ENCODE measurements at regions not wholly inside any gene's neighbourhood (a gene's known extent, or its start where the extent isn't known, plus 50 kb on each side); places are given as distances from the start of the nearest gene placed in this dataset.

DNA sequence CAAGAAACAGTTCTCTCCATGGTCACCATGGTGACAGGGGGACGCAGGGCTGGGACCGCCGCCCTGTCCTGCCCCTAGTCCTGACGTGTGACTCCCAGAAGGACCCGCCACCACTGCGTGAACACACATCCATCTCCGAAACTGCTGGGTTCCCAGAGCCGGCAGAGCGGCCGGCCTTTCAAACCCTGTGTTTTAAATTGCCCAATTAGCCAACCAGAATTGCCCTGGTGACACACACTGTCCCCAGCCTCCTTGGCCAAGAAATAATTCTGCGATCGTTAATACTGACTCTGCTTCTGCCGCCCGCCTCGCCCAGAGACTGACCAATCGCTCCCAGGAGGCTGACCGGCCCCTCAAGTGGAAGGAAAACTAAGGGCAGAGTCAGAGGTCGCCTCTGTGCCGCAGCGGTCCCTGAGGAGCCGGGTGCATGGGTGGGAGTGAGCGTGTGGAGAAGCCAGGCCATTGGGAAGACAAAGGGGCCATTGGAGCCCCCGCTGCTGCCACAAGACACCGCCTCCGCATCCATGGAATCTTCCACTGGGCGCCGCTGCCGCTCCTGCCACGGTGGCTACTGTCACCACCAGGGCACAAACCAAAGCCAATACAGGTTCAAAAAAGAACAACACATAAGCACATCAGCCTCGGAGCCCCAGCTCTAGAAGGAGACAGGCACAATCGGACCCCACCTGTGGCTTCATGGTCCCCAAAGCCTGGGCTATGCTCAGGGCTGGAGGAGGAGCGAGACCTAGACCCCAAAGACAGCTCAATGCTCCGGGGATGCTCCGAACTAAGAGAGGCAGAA, 273.2 kb downstream of the NPHP4 start:
- no peak for DNase-seq (ENCODE audit: extremely low read depth, low read depth)

DNA sequence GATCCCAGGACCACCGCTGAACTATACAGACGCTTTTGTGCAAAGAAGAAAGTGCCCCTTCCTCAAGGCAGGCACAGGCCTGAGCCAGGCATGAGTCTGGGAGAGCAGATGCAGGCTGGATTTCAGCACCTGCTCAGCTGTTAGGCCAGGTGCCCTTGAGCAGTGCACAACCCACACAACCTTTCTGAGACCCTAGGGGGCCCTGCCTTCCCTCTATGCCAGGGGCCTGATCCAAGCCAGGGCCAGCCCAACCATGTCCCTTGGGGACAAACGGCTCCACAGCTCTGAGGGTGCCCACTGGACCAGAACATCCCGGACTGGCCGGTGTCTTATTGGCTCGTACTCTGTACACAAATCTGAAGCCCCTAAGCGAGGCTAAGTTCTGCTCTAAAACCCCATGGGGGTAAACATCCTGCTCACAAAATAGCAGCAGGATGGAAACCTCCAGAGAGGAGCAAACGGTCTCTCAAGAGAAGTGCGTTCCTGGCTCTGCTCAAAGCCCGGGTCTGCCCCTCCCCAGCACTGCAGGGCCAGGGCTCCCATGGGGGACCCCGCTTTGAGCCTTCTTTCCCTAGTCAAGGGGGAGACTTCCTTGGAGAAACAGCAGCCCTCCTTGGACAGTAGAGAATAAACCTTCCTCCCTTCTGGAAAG, 275.1 kb downstream of the NPHP4 start:
- no peak for DNase-seq (ENCODE audit: extremely low read depth, low read depth)

DNA sequence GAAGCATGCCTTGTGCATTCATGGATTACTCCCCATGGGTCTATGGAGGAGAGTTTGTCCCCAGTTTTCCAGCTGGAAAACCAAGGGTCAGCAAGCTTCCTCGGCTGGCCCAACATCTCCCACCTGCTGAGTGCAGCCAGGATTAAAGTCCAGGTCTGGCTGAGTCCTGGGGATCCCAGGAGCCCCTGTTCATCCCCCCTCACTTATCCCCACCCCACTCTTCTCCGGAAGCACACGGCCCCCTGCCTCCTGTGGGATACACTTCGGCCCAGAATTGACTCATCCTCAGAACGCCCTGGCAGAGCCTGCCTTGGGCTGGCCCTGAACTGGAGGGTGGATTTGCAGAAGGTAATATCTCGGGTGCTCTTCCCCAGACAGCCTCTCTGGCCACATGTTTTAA, 276.1 kb downstream of the NPHP4 start:
- no peak for DNase-seq (ENCODE audit: extremely low read depth, low read depth)

DNA sequence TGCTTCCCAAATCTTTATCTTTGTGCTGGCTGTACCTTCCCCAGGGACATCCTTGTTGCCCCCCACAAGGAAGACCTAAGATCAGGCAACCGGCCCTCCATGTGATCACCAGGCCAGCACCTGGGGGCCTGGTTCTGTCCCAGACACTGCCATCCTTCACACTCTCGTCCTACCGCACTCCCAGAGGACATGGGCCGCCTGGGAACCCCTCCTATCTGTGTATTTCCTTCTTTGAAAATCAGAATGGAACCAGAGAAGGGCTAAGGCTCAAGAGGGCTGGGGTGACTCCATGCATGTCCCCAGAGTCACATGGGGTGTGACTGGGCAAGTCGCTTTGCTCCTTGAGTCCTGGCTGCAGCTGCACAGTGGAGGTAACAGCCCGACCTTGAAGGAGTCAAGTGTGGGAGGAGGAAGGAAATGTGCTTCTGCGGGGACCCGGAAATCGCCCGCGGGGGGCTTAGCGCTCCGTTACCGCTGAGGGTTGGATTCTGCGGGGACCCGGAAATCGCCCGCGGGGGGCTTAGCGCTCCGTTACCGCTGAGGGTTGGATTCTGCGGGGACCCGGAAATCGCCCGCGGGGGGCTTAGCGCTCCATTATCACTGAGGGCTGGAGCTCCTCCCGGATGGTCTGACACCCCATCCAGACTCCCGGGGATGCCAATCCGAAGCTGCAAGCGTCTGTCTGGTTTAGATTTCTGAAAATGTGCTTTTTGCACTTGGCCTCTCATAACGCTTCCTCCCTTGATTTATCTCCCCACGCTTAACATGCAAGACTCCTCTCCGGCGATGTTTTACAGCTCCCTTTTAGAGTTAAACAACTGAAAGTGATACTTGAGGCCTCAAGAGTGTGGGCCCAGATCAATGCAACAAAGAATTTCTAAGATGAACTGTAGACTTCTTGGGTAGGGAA, 278.9 kb downstream of the NPHP4 start:
- no peak for DNase-seq (ENCODE audit: extremely low read depth, low read depth)

DNA sequence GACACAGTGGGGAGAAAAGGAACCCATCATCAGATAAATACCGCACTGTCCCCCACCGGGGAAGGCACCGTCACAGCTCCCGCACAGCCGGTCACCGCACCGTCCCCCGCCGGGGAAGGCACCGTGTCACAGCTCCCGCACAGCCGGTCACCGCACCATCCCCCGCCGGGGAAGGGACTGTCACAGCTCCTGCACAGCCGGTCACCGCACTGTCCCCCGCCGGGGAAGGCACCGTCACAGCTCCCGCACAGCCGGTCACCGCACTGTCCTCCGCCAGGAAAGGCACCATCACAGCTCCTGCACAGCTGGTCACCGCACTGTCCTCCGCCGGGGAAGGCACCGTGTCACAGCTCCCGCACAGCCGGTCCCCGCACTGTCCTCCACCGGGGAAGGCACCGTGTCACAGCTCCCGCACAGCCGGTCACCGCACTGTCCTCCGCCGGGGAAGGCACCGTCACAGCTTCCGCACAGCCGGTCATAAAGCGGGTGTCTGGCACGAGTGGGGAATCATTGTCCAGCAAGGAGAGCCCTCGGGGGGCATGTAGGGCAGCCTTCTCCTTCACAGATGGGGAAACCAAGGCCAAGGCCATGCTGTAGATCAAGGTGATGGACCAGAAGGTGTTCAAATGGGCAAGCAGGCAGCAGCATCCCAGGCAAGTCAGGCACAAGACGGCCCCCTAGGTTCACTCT, 280.1 kb downstream of the NPHP4 start:
- no peak for DNase-seq (ENCODE audit: extremely low read depth, low read depth)

DNA sequence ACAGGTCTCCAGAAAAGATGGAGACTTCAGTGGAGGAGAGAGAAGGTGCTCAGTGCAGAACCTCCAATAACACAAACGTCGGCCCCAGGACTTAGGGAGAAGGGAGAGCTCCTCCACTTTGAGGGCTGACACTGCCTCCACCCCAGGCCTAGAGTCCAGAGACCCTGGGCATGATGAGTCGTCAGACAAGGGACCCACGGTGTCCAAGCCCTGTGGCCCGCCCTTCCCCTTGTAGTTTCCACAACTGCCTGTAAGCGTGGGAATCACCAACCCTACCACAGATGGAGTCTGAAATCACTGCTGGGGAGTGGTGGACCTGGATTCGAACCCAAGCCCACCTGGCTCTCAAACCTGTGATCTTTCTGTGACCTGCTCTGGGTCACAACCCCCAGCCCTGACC, 281.1 kb downstream of the NPHP4 start:
- no peak for DNase-seq (ENCODE audit: extremely low read depth, low read depth)

DNA sequence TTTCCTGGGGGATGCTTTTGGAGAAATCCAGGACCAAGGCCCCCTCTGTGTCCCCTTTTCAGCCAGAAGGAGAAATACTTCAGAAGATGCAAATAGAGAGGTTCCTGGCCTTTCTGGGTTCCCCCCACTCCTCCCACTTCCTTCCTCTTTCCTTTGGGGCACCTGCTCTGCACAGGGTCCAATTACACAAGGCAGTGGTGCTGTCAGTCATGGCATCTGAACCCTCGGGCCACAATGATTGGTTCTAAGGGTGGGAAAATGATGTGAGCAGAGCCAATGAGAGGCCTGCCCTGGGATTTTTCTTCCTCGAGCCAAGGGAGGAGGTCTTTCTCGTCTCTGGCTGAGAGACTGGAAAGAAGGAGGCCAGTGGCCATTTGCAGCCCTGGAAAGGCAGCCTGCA, 282.2 kb downstream of the NPHP4 start:
- DNase-seq (ENCODE audit: extremely low read depth, low read depth), result no peak

DNA sequence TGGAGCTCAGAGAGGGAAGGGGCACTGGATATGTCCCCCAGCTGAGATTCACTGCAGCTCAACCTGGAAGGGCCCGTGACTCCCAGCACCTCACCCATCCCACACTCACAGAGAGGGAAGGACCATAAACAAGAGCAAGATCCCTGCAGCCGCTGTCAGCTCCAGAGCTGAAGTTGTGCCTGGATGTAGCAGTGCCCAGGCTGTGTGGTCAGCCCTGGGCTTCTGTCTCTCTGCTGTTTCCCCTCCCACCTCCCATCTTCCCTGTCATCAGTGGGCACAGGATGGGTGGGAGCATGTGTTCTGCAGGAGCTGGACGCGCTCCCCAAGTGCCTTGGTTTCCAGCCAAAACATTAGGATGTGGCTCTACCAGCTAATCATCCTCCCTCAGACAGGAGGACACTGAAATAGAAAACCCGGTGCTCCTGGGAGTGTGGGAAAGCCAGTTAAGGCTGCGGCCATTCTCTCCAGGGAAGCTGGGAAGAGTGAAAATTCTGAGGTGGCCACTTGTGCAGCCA, 282.7 kb downstream of the NPHP4 start:
- no peak for DNase-seq (ENCODE audit: extremely low read depth, low read depth)

DNA sequence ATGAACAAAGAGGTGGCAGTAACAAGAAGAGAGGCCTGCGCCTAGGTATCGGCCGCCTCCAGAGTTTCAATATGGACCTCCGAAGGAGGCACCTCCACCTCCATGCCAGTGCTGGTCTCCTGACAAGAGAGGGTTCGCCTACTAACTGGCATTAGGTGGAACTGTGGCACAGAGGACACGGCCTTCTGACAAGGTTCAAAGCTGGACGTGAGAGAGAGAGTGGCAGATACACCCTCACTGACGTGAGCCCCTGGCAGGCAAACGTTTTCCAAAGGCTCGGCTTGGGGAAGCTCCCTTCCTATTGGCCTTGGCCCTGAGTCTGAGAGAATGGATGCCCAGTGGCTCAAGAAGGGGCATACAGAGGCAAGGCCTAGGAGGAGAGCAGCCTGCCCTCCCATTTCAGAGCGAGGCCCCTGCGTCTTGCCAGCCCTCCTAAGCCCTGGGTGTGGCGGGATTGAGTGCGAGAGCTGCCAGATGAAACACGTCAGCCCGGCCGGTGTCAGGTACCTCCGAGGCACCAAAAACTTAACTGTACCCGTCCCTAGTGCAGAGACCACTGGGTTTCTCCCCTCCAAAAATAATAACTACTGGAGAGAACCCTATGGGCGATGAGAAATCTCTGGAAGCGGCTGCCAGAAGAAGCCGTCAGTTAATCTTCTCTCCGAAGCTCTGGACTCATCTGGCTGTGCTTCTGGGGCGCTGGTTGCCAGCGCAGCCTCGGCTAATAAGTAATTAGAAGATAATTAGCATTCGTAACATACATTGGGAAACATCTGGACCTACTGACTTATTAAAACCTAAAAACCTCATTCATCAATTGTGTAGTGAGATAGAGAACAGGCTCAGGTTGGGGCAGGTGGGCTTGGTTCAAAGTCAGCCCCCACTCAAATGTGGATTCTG, 283.6 kb downstream of the NPHP4 start:
- DNase-seq (ENCODE audit: extremely low read depth, low read depth), result no peak

DNA sequence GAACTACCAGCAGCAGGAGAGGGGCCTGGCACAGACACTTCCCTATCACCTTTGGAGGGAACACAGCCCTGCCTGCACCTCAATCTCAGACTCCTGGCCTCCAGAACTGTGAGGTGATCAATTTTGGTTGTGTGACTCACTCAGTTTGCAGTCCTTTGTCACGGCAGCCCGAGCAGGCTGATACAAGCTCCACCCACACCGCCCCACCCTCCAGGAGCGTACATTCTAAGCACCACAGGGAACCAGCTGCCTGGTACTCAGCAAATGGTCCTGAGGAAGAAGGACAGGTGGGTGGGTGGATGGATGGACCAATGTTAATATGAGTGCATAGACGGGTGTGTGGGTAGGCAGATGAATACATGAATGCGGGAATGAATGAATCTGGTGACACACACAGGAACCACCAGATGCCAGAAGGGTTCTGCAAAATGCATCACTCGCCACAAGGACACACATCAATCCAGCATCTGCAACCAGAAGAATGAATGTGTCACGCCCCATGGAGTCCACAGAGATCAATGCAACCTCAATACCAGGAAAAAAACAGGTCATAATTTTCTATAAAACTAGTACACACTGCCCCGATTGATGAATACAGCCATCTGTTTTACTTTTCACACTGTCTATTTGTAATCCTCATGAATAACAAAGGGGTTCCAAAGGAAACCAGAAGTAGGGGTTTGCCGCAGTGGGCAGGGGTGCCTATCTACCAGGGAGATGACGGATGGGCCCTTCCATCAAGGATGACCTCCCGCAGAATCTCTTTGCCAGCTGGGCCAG, 284.5 kb downstream of the NPHP4 start:
- DNase-seq (ENCODE audit: extremely low read depth, low read depth), result no peak

DNA sequence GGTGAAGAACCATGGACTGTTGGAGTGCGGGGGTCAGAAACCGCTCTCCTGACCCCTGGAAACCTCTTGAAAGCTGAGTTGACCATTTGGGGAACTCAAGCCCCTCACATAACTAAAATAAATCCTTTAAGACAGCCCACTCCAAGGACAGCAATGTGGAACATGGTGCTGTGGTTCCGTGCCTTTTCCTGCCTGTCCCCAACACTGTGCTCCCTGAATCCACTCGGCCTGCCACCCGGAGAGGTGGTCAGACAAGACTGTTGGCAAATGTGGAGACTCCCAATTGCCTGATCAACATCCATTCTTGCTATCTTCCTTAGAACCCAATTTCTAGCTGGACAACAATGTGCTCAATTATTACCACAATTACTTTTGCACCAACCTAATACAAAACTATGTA, 286.0 kb downstream of the NPHP4 start:
- DNase-seq (ENCODE audit: extremely low read depth, low read depth), result no peak

DNA sequence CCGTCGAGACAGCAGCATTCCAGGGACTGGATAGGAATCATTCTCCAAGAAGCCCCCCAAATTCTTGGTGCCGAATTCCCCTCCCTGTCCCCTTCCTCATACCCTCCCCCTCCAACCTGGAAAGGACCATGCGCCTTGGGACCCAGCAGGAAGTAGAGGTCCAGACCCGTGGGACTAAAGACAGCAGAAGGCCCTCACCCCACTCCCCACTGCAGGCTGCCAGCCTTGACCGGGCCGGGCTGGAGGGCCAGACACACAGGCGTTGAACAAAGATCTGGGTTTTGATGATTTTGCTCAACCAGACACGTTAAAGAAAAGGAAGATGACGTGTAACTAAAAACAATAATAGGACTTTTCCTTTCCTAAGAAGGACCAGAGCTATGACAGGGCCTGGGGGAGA, 286.5 kb downstream of the NPHP4 start:
- no peak for DNase-seq (ENCODE audit: extremely low read depth, low read depth)

DNA sequence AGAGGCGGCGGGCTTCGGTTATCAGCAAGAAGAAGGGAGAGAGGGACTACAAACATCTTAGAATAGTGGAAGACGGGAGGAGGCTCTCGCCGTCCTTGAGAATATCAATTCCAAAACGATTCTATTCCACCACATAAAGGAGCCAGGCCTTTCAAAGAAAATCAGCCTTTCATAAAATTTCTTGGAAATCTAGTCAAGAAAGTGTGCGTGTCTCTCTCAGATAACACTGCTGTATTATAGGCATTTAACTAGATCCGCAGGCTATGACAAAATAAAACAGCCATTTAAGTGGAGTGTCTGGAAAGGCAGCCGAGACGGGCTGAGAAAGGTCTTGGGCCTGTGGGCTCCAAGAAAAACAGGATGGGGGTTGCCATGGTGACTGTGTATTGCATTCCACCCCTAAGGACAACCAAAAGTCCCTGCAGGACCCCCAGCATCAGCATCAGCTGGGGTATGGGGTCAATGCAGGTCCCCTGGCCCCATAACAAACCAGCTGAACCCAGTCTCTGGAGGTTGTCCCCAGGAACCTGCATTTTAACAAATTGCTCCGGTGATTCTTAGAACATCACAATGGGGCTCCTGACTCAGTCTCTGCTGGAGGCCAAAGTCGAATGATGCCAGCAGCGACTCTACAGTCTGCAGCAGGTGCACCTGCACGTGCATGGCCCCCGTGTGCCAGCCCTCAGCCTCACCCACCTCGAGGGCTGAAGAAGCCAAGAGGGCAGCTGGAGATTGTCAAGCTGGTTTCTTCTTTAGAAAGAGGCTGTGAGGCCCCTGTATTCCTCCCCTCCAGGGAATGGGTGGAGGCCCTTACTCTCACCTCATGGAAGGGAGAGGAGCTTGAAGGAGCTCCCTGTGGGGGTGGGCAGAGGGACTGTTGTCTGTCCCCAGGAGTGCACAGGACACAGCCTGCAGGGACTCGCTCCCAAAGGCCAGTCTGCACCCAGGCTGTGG, 287.4 kb downstream of the NPHP4 start:
- no peak for DNase-seq (ENCODE audit: extremely low read depth, low read depth)

DNA sequence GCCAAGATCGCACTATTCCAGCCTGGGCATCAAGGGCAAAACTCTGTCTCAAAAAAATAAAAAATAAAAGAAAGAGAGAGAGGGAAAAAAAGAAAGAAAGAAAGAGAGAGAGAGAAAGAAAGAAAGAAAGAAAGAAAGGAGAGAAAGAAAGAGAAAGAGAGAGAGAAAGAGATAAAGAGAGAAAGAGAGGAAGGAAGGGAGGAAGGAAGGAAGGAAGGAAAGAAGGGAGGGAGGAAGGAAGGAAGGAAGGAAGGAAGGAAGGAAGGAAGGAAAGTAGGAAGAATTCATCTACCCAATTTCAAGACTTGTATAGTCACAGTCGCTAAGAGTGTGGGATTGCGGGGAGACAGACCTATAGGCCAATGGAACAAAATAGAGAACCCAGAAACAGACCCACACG, 290.6 kb downstream of the NPHP4 start:
- DNase-seq (ENCODE audit: extremely low read depth, low read depth), result no peak

DNA sequence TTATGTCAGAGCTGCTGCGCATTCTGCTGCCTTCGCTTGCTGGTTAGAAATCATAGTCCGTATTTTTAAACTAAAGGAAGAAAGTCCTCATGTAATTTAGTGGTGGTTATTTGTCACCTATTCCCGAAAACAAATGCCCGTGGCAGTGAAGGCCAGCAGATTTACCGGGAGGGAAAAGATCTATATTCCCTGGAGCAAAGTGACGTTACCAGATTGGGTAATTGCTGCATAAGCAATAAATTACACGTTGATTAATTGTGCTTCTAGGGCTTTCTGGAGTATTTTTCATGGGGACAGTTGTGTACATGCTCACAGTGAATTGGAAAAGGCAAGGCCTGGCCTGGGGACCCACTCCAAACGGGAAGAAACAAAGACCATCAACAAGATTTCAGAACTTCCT, 298.7 kb downstream of the NPHP4 start:
- DNase-seq (ENCODE audit: extremely low read depth, low read depth), result no peak

DNA sequence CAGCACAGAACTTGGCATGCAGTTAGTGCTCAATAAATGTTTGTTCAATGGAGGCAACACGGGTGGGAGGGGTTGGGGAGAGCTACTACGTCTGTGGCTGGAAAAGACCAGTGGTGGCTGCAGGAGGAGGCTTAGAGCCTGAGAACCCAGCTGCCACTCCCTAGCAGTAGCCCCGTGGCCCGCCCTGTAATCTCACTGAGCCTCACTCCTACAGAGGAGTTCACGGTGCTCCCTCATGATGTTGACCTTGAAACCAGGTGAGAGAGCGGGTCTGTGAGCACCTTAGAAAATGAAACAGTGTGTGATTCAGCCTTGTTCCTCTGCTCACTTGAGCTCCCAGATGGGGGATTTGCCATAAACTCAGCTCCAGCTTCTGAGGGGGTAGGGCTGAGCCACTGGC, 299.6 kb downstream of the NPHP4 start:
- no peak for DNase-seq (ENCODE audit: extremely low read depth, low read depth)

DNA sequence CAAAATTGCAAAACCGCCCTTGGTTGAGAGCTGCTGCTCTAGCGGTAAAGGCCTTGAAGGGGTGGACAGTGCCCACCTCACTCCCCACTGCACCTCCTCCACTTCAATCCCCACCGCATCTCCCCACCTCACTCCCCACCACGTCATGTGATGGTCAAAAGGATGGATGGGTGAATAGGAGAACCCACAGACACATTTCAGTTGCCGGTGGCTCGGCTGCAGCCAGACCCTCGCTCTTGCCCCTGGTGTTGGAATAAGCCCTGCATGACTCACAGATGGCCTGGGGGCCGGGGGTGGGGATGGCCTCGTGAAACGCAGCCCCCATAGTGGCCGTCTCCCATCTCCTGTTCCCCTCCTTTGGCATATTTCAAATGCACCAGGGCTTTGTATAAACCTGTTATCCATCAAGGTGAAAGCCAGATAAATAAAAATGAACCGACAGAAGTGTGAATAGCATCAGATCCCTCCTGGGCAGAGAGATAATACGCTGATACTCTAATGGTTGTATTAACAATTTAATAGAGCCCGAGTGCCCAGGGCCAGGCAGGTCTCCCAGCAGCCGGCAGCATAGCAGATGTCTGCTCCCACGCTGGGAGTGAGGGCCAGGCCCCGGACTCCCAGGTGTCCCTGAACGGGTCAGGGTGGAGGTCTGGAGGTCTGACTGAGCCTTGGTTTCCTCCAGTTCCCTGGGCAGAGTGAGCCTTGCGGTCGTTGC, 300.3 kb downstream of the NPHP4 start:
- DNase-seq (ENCODE audit: extremely low read depth, low read depth), result no peak
